Mesothelial cell of epicardium (in vitro differentiated cells): ENCODE measurements at regions not wholly inside any gene's neighbourhood (a gene's known extent, or its start where the extent isn't known, plus 50 kb on each side); places are given as distances from the start of the nearest gene placed in this dataset.

Source experiments
- DNase-seq, 2 experiments: peaks; one replicate each; pipeline ENCODE4 v3.0.0; 2021; ENCODE audit warnings: low spot score in 2 of 2; ENCODE audit not compliant: unreplicated experiment in 2 of 2
- H3K27ac Mint-ChIP-seq: 2 replicates; pipeline ENCODE4 v1.8.0; 2021; ENCODE audit warnings: mixed read lengths
- H3K27me3 Mint-ChIP-seq: 2 replicates; pipeline ENCODE4 v1.8.0; 2021; ENCODE audit warnings: low read depth, mixed read lengths
- H3K36me3 Mint-ChIP-seq: 2 replicates; pipeline ENCODE4 v1.8.0; 2021; ENCODE audit warnings: mixed read lengths
- H3K4me1 Mint-ChIP-seq: 2 replicates; pipeline ENCODE4 v1.8.0; 2021; ENCODE audit warnings: mixed read lengths
- H3K4me3 Mint-ChIP-seq: 2 replicates; pipeline ENCODE4 v1.8.0; 2021; ENCODE audit warnings: mild to moderate bottlenecking, moderate library complexity, mixed read lengths
- H3K9me3 Mint-ChIP-seq: 2 replicates; pipeline ENCODE4 v1.8.0; 2021; ENCODE audit warnings: mixed read lengths
- TF ChIP-seq, protein P1 (sequence below): fragments of 200-600 bp; sonication (generic); IDR thresholded peaks from one replicate; pipeline ENCODE4 v1.5.0; 2021; ENCODE audit warnings: antibody characterized with exemption; ENCODE audit not compliant: unreplicated experiment

DNA sequence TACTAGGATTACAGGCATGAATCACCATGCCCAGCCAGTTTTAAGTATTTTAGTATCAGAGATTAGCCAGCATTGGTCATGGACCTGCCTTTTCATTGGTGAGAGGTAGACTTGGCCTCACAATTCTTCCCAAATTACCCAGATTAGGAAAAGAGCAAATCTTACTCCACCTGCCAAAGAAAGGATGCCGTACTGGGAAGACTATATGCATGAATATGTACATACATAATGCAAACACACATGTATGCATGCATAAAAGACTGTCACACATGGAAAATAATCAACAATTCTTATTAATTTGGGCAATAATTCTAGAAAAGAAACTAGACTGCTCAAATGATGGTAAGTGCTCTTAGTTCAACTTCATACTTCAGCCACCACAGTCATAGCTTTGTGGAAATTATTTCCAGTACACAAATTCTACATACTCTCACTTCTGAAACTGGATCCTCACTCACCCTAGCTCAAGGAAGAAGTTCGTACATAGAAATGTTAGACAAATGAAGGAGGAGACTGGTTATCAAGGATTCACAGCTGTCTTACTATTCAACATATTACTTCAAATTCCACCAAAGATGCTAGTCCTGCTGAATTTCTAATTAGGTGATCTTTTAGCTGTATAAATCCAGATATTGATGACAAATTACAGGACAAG, 73.7 kb downstream of the MINAR2 start:
- H3K9me3 Mint-ChIP-seq: peaks cover 9% of the 10 kb centered on the region
- TF ChIP-seq, protein P1, sequence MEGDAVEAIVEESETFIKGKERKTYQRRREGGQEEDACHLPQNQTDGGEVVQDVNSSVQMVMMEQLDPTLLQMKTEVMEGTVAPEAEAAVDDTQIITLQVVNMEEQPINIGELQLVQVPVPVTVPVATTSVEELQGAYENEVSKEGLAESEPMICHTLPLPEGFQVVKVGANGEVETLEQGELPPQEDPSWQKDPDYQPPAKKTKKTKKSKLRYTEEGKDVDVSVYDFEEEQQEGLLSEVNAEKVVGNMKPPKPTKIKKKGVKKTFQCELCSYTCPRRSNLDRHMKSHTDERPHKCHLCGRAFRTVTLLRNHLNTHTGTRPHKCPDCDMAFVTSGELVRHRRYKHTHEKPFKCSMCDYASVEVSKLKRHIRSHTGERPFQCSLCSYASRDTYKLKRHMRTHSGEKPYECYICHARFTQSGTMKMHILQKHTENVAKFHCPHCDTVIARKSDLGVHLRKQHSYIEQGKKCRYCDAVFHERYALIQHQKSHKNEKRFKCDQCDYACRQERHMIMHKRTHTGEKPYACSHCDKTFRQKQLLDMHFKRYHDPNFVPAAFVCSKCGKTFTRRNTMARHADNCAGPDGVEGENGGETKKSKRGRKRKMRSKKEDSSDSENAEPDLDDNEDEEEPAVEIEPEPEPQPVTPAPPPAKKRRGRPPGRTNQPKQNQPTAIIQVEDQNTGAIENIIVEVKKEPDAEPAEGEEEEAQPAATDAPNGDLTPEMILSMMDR: no peak
- no peak overlapping the region for H3K27ac Mint-ChIP-seq
- no peak overlapping the region for H3K4me3 Mint-ChIP-seq
- DNase-seq: no peak
- no peaks in the 10 kb centered on the region for H3K4me1 Mint-ChIP-seq
- no peaks in the 10 kb centered on the region for H3K36me3 Mint-ChIP-seq
- H3K27me3 Mint-ChIP-seq: peaks cover 25% of the 10 kb centered on the region

DNA sequence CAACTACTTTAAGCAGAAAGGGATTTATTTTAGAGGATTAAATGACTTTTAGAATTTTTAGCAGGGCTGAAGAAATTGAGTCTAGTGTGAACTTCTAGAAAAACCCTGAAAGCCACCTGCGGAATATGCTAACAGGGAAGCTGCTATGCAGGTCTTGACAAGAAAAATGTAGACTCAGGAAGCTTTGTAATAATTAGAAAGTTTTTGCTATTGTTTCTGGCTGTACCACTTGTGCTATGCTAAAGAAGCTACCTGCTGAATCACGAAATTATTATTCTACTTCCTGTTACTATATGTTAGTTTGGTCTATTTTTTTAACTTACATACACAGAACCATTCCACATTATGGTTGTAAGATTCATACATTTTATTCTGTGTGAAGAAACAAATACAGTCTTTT, 74.0 kb upstream of the CHSY3 start:
- Mint-ChIP-seq H3K36me3 (no peaks in the 10 kb centered on the region), H3K4me3 (no peak overlapping the region)
- TF ChIP-seq, protein P1: no peak

DNA sequence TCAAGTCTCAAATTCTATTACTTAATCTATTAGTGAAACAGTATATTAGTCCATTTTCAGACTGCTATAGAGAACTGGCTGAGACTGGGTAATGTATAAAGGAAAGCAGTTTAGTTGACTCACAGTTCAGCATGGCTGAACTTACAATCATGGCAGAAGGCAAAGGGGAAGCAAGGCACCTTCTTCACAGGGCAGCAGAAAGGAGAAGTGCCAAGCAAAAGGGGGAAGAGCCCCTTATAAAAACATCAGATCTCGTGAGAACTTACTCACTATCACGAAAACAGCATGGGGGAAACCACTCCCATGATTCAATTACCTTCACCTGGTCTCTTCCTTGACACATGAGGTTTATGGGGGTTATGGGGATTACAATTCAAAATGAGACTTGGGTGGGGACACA, 67.9 kb upstream of the CHSY3 start:
- H3K36me3 Mint-ChIP-seq: no peaks in the 10 kb centered on the region
- no peaks in the 10 kb centered on the region for H3K9me3 Mint-ChIP-seq
- H3K4me3 Mint-ChIP-seq: no peak overlapping the region
- TF ChIP-seq, protein P1: no peak
- no peak for DNase-seq
- H3K4me1 Mint-ChIP-seq: no peaks in the 10 kb centered on the region
- peaks cover 26% of the 10 kb centered on the region for H3K27me3 Mint-ChIP-seq
- no peak overlapping the region for H3K27ac Mint-ChIP-seq

More for the DNA sequence above, 74.0 kb upstream of the CHSY3 start:
- Mint-ChIP-seq H3K27ac (no peak overlapping the region), H3K27me3 (peaks cover 26% of the 10 kb centered on the region), H3K4me1 (no peaks in the 10 kb centered on the region), H3K9me3 (peaks cover 1% of the 10 kb centered on the region)
- no peak for DNase-seq

DNA sequence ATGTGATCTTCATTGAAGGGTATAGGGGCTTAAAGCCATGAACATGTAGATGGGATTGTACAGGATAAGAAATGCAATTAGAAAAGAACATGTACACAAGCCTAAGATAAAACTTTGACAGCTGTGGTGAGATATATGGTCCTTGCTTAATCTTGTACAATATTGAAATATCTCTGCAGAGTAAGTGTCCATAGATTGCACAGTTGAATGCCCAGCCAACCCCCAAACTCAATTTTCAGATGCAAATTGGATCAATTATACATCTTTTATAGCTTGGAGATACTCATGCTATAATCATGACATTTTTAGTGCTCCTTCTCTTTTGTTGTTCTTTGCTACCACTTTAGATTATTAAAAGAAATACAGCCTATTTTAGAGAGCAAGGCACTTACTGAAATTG, 59.5 kb upstream of the CHSY3 start:
- TF ChIP-seq, protein P1: no peak
- H3K36me3 Mint-ChIP-seq: no peaks in the 10 kb centered on the region
- DNase-seq: no peak
- H3K4me1 Mint-ChIP-seq: no peaks in the 10 kb centered on the region
- H3K4me3 Mint-ChIP-seq: no peak overlapping the region
- H3K27me3 Mint-ChIP-seq: peaks cover 10% of the 10 kb centered on the region
- no peaks in the 10 kb centered on the region for H3K9me3 Mint-ChIP-seq
- H3K27ac Mint-ChIP-seq: no peak overlapping the region

DNA sequence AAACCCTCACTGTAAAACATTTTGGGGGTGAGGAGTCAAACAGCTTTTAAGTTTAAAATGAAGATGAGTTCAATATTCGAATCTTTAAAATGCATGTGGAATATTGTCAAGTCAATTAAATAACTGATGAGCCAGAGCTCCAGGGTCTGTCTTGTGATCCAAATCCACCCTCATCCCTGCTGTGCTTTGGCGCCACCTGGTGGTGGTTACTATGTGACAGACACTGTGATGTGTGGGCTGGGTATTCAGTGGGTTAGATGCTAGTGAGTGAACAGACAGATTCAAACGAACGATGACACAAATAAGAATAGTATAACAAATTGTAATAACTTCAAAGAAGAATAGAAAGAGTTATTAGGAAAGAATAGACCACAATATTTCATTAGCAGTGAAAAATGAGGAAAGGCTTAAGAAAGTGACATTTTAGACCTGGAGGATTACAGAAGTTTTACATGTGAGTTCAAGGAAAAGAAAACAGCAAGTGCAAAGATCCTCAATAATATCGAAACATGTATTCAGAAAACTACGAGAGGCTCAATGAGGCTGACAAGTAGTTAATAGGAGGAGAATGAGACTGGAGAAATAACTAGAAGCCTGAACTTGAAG, 51.4 kb upstream of the CHSY3 start:
- Mint-ChIP-seq H3K27me3 (peaks cover 7% of the 10 kb centered on the region), H3K36me3 (no peaks in the 10 kb centered on the region), H3K4me1 (peaks cover 4% of the 10 kb centered on the region), H3K9me3 (no peaks in the 10 kb centered on the region), H3K27ac (no peak overlapping the region), H3K4me3 (no peak overlapping the region)
- DNase-seq: peak; percentile 72 to 88
- TF ChIP-seq, protein P1: peak; percentile 93
